Mesodermal cell (in vitro differentiated cells): ENCODE measurements at regions not wholly inside any gene's neighbourhood (a gene's known extent, or its start where the extent isn't known, plus 50 kb on each side); places are given as distances from the start of the nearest gene placed in this dataset.

Experiments used
- H3K27ac ChIP-seq: 2 replicates; pipeline ENCODE4 v1.7.0; 2013; ENCODE audit warnings: mild to moderate bottlenecking, low read depth, low read length, moderate library complexity; ENCODE audit not compliant: severe bottlenecking
- H3K36me3 ChIP-seq: 2 replicates; pipeline ENCODE4 v1.7.1; 2013; ENCODE audit warnings: mild to moderate bottlenecking, low read length, moderate library complexity; ENCODE audit not compliant: control insufficient read depth, insufficient read depth
- H3K4me1 ChIP-seq: one replicate; pipeline ENCODE4 v1.7.1; 2013; ENCODE audit warnings: mild to moderate bottlenecking, low read length; ENCODE audit not compliant: insufficient read depth, control insufficient read depth, poor library complexity, severe bottlenecking
- H3K4me3 ChIP-seq: 2 replicates; pipeline ENCODE4 v1.7.0; 2013; ENCODE audit warnings: low read length, control low read depth, mild to moderate bottlenecking; ENCODE audit not compliant: insufficient read depth, poor library complexity, severe bottlenecking; ENCODE audit errors: extremely low read depth
- H3K9me3 ChIP-seq: 2 replicates; pipeline ENCODE4 v1.7.1; 2013; ENCODE audit warnings: mild to moderate bottlenecking, low read length, moderate library complexity; ENCODE audit not compliant: control insufficient read depth
- WGBS, 2 experiments: methylation state at CpG; one replicate each; pipeline ENCODE4 v1.1.5; 2013; ENCODE audit warnings: missing lambda C conversion rate in 2 of 2; ENCODE audit not compliant: insufficient coverage in 2 of 2; 5-methylcytosine and 5-hydroxymethylcytosine counted together

DNA sequence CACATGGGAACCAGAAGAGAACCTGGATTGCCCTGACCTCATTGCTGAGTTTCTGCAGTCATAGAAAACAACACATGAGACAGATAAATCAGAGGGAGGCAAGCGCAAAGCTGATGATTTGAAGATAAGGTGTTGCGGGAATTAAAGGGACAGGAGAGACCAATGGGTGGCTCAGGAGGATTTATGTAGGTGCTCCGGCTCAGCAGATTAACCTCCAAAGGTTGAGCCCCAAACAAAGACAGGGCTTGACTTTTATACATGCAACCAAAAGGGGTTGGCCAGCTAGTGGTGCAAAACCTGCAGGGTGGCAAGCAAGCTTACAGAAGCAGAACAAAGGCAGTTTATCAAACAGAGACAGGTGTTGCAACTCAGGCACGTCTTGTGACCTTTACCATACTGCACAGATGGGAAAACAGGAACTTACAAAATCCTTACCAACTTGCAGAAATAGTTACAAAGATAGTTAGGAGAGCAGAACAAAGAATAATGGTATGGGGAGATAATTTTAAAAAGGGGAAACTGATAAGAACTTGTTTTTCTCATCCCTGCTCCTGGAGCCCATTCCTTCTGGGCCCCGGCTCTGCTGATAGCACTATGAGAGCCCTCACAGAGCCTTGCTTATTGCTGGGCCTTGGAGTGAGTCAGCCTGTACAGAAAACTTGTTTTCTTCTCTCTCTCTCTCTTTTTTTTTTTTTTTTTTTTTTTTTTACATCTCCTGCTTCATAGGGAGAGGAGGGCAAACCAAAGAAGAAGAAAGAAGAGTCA, 93.6 kb downstream of the SNRPE start:
- no peaks in the 10 kb centered on the region for H3K4me1 ChIP-seq
- H3K36me3 ChIP-seq: no peaks in the 10 kb centered on the region
- 96 to 100% methylated on average over 3 of the region's 5 CpGs for WGBS, 2 experiments
- H3K27ac ChIP-seq: no peak overlapping the region
- H3K4me3 ChIP-seq: no peak overlapping the region
- peaks cover 14% of the 10 kb centered on the region for H3K9me3 ChIP-seq

DNA sequence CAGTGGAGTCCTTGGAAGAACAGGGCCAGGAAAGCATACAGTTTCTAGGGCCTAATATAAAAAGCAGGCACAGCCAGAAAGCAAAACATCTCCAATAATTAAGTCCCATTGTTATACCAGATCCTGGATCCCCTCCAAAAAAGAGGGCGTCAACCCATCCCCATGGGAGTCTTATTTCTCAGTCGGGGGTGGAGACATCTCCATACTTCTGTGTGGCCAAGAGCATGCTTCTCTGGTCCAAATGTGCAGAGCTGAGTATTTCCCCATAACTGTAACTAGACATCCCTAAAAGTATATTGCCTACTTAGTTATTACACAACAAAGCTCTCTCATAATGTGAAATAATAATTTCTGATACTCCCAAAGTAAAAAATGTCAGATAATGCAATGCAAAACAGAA, 104.2 kb upstream of the SOX13 start:
- peaks cover 16% of the 10 kb centered on the region for H3K9me3 ChIP-seq
- 89% methylated on average over 1 of the region's 2 CpGs; no CpG with 5 or more reads in 1 of the 2 experiments for WGBS, 2 experiments

DNA sequence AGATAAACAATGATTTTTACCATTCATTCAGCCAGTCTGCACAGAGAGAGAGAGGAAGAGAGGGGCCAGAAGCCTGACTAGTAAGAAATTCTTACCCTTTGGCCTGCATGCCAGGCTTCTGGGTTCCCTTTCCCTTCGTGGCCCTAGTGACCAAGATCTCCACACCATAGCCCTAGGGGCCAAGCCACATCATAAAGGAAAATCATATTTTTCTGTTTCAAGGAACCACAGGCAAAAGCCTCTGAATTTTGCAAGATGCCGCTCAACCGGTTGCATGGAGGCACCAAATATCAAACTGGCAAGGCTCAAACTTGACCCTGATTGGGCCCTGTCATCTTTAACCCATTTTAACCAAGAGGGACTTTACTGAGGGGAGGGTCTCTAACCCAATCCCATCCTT, 103.1 kb upstream of the SOX13 start:
- no peak overlapping the region for H3K27ac ChIP-seq
- 80 to 82% methylated on average over 3 of the region's 3 CpGs for WGBS, 2 experiments

More for the DNA sequence above, 104.2 kb upstream of the SOX13 start:
- no peaks in the 10 kb centered on the region for H3K4me1 ChIP-seq
- no peak overlapping the region for H3K4me3 ChIP-seq
- H3K27ac ChIP-seq: no peak overlapping the region
- no peaks in the 10 kb centered on the region for H3K36me3 ChIP-seq

DNA sequence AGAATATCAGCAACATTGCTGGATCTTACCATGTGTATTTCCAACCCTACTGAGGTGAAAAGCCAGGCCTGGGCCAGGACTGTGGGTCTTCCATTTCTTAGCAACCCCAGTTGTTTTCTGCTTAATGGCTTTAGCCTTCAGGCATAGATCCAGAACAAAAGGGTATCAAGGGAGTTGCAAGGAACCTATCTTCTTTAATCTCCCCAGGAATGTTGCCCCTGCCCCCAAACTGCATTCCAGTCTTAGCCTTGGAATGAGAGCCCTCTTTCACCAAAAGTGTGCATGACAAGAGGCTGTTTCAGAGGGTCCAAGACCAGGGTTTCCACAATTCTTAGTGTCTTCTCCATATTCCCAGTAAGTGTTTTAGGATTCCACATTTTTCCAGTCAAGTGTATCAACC, 87.9 kb upstream of the SOX13 start:
- Histone ChIP-seq H3K36me3 (no peaks in the 10 kb centered on the region), H3K9me3 (peaks cover 15% of the 10 kb centered on the region), H3K4me3 (no peak overlapping the region), H3K27ac (peak overlapping the region; percentile 78), H3K4me1 (no peaks in the 10 kb centered on the region)

More for the DNA sequence above, 103.1 kb upstream of the SOX13 start:
- H3K4me3 ChIP-seq: no peak overlapping the region
- H3K9me3 ChIP-seq: peaks cover 16% of the 10 kb centered on the region
- H3K36me3 ChIP-seq: no peaks in the 10 kb centered on the region
- no peaks in the 10 kb centered on the region for H3K4me1 ChIP-seq

DNA sequence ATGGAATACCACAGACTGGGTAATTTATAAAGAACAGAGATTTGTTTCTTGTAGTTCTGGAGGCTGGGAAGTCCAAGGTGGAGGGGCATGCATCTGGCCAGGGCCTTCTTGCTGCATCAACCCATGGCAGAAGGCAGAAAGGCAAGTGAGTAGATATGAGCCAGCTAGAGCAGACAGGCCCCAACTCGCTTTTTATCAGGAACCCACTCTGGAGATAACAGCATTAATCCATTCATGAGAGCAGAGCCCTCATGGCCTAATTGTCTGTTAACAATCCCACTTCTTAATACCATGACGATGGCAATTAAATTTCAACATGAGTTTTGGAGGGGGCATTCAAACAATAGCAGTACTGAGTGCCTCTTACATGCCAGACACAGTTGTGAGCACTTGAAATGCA, 87.2 kb upstream of the SOX13 start:
- Histone ChIP-seq H3K36me3 (no peaks in the 10 kb centered on the region), H3K4me3 (no peak overlapping the region), H3K27ac (peak overlapping the region; percentile 78), H3K9me3 (peaks cover 15% of the 10 kb centered on the region), H3K4me1 (no peaks in the 10 kb centered on the region)
- 88 to 92% methylated on average over 1 to 2 of the region's 2 CpGs for WGBS, 2 experiments

DNA sequence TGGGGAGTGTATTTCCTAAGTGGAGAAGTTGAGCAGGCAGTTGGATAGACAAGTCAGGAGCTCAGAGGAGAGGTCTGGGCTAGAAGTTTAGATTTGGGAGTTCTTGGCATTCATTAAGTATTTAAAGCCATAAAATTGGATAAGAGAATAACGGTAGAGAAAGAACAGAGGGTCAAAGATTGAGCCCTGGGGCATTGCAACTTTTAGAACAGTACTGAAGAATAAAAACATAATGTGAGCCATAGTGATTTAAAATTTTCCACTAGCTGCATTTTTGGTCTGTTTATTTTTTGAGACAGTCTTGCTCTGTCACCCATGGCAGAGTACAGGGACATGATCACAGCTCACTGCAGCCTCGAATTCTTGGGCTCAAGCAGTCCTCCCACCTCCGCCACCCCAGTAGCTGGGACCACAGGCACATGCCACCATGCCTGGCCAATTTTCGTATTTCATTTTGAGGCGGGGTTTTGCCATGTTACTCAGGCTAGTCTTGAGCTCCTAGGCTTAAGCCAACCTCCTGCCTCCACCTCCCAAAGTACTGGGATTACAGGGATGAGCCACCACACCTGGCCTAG, 85.9 kb upstream of the SOX13 start:
- no peak overlapping the region for H3K4me3 ChIP-seq
- H3K27ac ChIP-seq: no peak overlapping the region
- H3K9me3 ChIP-seq: peaks cover 15% of the 10 kb centered on the region
- WGBS, 2 experiments: 93 to 98% methylated on average over 5 of the region's 5 CpGs
- H3K4me1 ChIP-seq: no peaks in the 10 kb centered on the region
- H3K36me3 ChIP-seq: no peaks in the 10 kb centered on the region

DNA sequence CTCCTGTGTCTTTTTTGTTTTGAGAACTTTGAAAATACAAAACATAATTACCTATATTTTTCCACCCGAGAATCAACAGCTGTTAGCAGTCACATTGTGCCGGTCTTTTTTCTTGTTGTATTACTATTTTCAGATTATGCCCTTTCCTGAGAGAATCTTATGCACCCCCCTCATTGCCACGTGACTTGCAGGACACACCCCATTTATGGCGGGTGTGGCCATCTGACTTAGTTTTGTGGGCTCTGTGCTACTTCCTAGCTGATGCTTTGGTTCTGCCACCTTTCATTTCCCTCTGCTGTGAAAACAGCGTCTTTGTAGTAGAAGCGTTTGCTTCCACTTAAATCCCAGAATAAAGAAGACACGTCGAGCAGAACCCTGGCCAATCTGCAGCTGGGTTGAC, 82.8 kb upstream of the SOX13 start:
- Histone ChIP-seq H3K36me3 (no peaks in the 10 kb centered on the region), H3K9me3 (peaks cover 6% of the 10 kb centered on the region), H3K4me3 (no peak overlapping the region), H3K27ac (no peak overlapping the region), H3K4me1 (peaks cover 6% of the 10 kb centered on the region)
- whole genome bisulfite sequencing, 2 experiments: 92 to 95% methylated on average over 4 to 5 of the region's 8 CpGs

DNA sequence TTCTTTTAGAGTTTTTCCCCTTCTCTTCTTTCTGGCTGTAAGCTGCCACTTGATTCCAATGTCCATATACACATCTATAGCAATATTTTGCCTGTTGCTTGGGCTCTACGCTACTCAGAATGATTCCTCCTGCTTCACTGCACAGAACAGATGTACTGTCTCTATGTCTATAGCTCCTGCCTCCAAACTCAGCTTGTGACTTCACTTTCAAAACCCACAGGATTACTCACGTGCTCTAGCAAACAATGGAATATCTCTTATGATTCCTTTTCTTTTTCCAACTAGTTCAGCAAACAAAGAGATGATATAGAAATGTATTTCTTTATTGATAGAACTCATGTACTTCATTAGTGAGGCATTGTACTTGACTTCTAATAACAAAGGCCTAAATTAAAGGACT, 80.5 kb upstream of the SOX13 start:
- no peak overlapping the region for H3K4me3 ChIP-seq
- WGBS, 2 experiments: 86 to 100% methylated on average over 1 of the region's 2 CpGs
- H3K27ac ChIP-seq: no peak overlapping the region
- H3K4me1 ChIP-seq: peaks cover 27% of the 10 kb centered on the region
- no peaks in the 10 kb centered on the region for H3K9me3 ChIP-seq
- no peaks in the 10 kb centered on the region for H3K36me3 ChIP-seq

DNA sequence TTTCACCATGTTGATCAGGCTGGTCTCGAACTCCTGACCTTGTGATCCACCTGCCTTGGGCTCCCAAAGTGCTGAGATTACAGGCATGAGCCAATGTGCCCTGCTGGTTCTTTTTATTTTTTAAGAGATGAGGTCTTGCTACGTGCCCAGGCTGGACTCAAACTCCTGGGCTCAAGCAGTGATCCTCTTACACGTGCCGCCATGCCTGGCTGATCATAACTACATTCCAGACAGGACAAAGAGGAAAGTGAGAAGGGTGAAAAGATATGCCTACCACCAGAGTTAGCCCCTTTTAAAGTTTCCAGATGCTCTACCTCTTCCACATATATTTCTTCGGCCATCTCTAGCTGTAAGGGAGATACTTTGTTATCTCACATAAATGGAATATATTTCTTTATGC, 79.7 kb upstream of the SOX13 start:
- Histone ChIP-seq H3K36me3 (no peaks in the 10 kb centered on the region), H3K4me1 (peaks cover 27% of the 10 kb centered on the region), H3K9me3 (no peaks in the 10 kb centered on the region), H3K4me3 (no peak overlapping the region), H3K27ac (no peak overlapping the region)
- WGBS, 2 experiments: 100% methylated on average over 1 to 2 of the region's 5 CpGs

DNA sequence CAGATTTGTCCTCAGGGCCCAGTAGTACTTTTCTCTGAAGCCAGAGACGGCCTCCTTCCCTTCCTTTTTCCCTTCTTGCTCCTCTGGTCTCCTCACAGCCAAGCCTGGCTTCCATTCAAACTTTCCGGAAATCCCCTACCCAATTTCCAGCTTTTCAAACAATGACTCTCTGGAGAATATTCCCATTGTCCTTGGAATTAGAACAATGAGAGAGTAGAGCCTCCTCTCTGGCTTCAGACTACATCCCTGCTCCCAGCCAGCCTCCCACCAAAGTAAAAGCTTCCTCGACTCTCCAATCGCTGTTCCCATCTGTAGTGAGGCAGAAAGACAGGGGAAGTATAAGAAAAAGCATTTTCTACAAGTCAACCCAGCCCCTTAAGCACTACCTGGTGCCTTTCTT, 77.7 kb upstream of the SOX13 start:
- Histone ChIP-seq H3K27ac (peak overlapping the region; percentile 64), H3K9me3 (no peaks in the 10 kb centered on the region), H3K4me1 (peaks cover 27% of the 10 kb centered on the region), H3K4me3 (no peak overlapping the region), H3K36me3 (no peaks in the 10 kb centered on the region)
- 27 to 83% methylated on average over 2 to 3 of the region's 4 CpGs for WGBS, 2 experiments

DNA sequence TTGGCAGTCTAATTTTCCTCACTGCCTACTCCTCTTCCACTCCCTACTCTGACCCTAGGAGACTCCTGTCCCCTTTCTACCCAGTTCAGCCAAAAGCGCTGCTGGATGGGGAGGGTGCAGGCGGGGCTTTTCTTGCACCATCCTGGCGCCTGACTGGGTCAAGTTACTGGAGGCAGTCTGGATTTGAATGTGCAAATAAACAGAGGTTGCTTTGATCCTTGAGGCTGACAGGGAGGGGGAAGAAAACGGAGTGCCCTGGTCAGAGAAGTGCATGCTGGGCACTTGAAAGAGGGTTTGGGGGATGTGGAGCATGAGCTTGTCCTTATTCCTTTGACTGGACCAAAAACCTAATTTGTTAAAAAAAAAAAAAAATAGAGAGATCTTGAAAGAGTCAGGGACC, 76.8 kb upstream of the SOX13 start:
- no peaks in the 10 kb centered on the region for H3K36me3 ChIP-seq
- no peaks in the 10 kb centered on the region for H3K9me3 ChIP-seq
- H3K27ac ChIP-seq: peak overlapping the region; percentile 73
- peaks cover 27% of the 10 kb centered on the region for H3K4me1 ChIP-seq
- H3K4me3 ChIP-seq: no peak overlapping the region
- WGBS, 2 experiments: 14% methylated on average over 1 of the region's 4 CpGs; no CpG with 5 or more reads in 1 of the 2 experiments
